ENCODE measurements at regions not wholly inside any gene's neighbourhood (a gene's known extent, or its start where the extent isn't known, plus 50 kb on each side); places are given as distances from the start of the nearest gene placed in this dataset.

- TF ChIP-seq, protein P1, sequence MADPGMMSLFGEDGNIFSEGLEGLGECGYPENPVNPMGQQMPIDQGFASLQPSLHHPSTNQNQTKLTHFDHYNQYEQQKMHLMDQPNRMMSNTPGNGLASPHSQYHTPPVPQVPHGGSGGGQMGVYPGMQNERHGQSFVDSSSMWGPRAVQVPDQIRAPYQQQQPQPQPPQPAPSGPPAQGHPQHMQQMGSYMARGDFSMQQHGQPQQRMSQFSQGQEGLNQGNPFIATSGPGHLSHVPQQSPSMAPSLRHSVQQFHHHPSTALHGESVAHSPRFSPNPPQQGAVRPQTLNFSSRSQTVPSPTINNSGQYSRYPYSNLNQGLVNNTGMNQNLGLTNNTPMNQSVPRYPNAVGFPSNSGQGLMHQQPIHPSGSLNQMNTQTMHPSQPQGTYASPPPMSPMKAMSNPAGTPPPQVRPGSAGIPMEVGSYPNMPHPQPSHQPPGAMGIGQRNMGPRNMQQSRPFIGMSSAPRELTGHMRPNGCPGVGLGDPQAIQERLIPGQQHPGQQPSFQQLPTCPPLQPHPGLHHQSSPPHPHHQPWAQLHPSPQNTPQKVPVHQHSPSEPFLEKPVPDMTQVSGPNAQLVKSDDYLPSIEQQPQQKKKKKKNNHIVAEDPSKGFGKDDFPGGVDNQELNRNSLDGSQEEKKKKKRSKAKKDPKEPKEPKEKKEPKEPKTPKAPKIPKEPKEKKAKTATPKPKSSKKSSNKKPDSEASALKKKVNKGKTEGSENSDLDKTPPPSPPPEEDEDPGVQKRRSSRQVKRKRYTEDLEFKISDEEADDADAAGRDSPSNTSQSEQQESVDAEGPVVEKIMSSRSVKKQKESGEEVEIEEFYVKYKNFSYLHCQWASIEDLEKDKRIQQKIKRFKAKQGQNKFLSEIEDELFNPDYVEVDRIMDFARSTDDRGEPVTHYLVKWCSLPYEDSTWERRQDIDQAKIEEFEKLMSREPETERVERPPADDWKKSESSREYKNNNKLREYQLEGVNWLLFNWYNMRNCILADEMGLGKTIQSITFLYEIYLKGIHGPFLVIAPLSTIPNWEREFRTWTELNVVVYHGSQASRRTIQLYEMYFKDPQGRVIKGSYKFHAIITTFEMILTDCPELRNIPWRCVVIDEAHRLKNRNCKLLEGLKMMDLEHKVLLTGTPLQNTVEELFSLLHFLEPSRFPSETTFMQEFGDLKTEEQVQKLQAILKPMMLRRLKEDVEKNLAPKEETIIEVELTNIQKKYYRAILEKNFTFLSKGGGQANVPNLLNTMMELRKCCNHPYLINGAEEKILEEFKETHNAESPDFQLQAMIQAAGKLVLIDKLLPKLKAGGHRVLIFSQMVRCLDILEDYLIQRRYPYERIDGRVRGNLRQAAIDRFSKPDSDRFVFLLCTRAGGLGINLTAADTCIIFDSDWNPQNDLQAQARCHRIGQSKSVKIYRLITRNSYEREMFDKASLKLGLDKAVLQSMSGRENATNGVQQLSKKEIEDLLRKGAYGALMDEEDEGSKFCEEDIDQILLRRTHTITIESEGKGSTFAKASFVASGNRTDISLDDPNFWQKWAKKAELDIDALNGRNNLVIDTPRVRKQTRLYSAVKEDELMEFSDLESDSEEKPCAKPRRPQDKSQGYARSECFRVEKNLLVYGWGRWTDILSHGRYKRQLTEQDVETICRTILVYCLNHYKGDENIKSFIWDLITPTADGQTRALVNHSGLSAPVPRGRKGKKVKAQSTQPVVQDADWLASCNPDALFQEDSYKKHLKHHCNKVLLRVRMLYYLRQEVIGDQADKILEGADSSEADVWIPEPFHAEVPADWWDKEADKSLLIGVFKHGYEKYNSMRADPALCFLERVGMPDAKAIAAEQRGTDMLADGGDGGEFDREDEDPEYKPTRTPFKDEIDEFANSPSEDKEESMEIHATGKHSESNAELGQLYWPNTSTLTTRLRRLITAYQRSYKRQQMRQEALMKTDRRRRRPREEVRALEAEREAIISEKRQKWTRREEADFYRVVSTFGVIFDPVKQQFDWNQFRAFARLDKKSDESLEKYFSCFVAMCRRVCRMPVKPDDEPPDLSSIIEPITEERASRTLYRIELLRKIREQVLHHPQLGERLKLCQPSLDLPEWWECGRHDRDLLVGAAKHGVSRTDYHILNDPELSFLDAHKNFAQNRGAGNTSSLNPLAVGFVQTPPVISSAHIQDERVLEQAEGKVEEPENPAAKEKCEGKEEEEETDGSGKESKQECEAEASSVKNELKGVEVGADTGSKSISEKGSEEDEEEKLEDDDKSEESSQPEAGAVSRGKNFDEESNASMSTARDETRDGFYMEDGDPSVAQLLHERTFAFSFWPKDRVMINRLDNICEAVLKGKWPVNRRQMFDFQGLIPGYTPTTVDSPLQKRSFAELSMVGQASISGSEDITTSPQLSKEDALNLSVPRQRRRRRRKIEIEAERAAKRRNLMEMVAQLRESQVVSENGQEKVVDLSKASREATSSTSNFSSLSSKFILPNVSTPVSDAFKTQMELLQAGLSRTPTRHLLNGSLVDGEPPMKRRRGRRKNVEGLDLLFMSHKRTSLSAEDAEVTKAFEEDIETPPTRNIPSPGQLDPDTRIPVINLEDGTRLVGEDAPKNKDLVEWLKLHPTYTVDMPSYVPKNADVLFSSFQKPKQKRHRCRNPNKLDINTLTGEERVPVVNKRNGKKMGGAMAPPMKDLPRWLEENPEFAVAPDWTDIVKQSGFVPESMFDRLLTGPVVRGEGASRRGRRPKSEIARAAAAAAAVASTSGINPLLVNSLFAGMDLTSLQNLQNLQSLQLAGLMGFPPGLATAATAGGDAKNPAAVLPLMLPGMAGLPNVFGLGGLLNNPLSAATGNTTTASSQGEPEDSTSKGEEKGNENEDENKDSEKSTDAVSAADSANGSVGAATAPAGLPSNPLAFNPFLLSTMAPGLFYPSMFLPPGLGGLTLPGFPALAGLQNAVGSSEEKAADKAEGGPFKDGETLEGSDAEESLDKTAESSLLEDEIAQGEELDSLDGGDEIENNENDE (IDR thresholded peaks at IDR 0.05; ENCODE audit: insufficient replicate concordance, low read length), result no peak
- TF ChIP-seq CBX5 (IDR thresholded peaks at IDR 0.05; ENCODE audit: low read depth, low read length) (no peak), FOSL1 (IDR thresholded peaks at IDR 0.05; ENCODE audit: insufficient read depth, low read depth, low read length) (no peak), TBP (IDR thresholded peaks at IDR 0.05; ENCODE audit: low read depth, low read length) (no peak), CHD2 (IDR thresholded peaks at IDR 0.05; ENCODE audit: low read length) (no peak), HDAC6 (IDR thresholded peaks at IDR 0.05; ENCODE audit: low read depth, low read length) (no peak), BRCA1 (IDR thresholded peaks at IDR 0.05; ENCODE audit: low read depth, low read length) (no peak), TEAD4 (IDR thresholded peaks at IDR 0.05; ENCODE audit: low read depth, low read length) (no peak), NANOG (IDR thresholded peaks at IDR 0.05; ENCODE audit: insufficient read depth, low read depth, low read length, poor library complexity, severe bottlenecking) (no peak), POLR2A (IDR thresholded peaks at IDR 0.05; ENCODE audit: control extremely low read depth in 1 of 2, low read depth in 2 of 2, low read length in 2 of 2) (no peak)
- TF ChIP-seq, protein P2, sequence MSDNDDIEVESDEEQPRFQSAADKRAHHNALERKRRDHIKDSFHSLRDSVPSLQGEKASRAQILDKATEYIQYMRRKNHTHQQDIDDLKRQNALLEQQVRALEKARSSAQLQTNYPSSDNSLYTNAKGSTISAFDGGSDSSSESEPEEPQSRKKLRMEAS (IDR thresholded peaks at IDR 0.05), result no peak
- TF ChIP-seq, protein P3, sequence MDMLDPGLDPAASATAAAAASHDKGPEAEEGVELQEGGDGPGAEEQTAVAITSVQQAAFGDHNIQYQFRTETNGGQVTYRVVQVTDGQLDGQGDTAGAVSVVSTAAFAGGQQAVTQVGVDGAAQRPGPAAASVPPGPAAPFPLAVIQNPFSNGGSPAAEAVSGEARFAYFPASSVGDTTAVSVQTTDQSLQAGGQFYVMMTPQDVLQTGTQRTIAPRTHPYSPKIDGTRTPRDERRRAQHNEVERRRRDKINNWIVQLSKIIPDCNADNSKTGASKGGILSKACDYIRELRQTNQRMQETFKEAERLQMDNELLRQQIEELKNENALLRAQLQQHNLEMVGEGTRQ (IDR thresholded peaks at IDR 0.05; ENCODE audit: low read length), result no peak
Measured at GRCh38 chr12:111269718-111270117, 99.2 kb downstream of the PHETA1 start (continued).
